ENCODE measurements at regions not wholly inside any gene's neighbourhood (a gene's known extent, or its start where the extent isn't known, plus 50 kb on each side); places are given as distances from the start of the nearest gene placed in this dataset.

DNA sequence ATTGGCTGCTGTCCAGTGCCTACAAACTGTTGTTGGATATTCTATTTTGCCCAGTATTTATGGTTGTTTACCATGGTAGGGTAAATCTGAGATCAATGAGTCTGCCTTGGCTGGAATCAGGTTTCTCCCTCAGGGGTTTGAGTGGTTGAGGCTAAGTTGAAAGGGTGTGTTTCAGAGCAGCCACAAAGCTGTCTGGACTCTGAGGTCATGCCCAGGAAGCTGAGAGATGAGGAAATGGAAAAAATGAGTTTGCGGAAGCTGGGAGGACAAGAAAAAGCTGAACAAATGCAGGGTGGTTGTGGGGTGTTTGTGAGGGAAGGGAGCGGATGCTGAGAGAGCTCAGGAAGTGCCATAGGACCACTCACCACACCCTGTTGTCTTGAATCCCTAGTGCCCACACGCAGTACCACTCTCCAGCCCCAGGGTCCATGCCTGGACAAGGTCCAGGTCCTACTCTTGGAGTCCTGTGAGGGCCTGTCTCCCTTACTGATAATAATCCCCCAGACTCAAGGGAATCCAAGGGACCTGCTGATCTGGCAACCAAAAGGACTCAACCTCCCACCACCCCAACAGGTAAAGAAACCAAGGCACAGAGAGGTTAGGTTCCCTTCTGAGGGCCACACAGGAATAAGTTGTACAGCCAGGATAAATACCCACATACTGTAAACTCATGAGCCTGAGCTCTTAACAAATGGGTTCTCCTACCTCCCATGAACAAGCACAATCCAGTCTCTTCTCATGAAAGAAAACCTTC is 81.6 kb downstream of the PPCDC start (continued):
- TF ChIP-seq, protein P1, sequence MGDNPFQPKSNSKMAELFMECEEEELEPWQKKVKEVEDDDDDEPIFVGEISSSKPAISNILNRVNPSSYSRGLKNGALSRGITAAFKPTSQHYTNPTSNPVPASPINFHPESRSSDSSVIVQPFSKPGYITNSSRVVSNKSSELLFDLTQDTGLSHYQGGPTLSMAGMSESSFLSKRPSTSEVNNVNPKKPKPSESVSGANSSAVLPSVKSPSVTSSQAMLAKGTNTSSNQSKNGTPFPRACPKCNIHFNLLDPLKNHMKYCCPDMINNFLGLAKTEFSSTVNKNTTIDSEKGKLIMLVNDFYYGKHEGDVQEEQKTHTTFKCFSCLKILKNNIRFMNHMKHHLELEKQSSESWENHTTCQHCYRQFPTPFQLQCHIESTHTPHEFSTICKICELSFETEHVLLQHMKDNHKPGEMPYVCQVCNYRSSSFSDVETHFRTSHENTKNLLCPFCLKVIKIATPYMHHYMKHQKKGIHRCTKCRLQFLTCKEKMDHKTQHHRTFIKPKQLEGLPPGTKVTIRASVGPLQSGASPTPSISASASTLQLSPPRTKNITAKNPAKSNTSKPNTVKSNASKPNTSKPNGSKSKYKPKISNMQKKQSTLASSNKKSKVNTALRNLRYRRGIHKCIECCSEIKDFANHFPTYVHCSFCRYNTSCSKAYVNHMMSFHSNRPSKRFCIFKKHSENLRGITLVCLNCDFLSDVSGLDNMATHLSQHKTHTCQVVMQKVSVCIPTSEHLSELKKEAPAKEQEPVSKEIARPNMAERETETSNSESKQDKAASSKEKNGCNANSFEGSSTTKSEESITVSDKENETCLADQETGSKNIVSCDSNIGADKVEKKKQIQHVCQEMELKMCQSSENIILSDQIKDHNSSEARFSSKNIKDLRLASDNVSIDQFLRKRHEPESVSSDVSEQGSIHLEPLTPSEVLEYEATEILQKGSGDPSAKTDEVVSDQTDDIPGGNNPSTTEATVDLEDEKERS (tag by site-specific recombination; IDR thresholded peaks at IDR 0.05), result no peak
- TF ChIP-seq, protein P2, sequence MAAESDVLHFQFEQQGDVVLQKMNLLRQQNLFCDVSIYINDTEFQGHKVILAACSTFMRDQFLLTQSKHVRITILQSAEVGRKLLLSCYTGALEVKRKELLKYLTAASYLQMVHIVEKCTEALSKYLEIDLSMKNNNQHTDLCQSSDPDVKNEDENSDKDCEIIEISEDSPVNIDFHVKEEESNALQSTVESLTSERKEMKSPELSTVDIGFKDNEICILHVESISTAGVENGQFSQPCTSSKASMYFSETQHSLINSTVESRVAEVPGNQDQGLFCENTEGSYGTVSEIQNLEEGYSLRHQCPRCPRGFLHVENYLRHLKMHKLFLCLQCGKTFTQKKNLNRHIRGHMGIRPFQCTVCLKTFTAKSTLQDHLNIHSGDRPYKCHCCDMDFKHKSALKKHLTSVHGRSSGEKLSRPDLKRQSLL (tag by site-specific recombination; IDR thresholded peaks at IDR 0.05), result no peak
- no peak for TF ChIP-seq ZNF37A (tag by site-specific recombination; IDR thresholded peaks at IDR 0.05)
- no peak for TF ChIP-seq ZNF677 (tag by site-specific recombination; IDR thresholded peaks at IDR 0.05)
- TF ChIP-seq EGR2 (tag by site-specific recombination; IDR thresholded peaks at IDR 0.05; ENCODE audit: low read depth), result no peak
- no peak for TF ChIP-seq ZNF571 (tag by site-specific recombination; IDR thresholded peaks at IDR 0.05)
- TF ChIP-seq ZNF138 (tag by site-specific recombination; IDR thresholded peaks at IDR 0.05; ENCODE audit: borderline replicate concordance), result no peak
- no peak for TF ChIP-seq ZNF560 (tag by site-specific recombination; IDR thresholded peaks at IDR 0.05; ENCODE audit: borderline replicate concordance)
- no peak for TF ChIP-seq ZNF549 (tag by site-specific recombination; IDR thresholded peaks at IDR 0.05)
- TF ChIP-seq ZNF629 (tag by site-specific recombination; IDR thresholded peaks at IDR 0.05), result peak; percentile 98
- TF ChIP-seq, protein P3, sequence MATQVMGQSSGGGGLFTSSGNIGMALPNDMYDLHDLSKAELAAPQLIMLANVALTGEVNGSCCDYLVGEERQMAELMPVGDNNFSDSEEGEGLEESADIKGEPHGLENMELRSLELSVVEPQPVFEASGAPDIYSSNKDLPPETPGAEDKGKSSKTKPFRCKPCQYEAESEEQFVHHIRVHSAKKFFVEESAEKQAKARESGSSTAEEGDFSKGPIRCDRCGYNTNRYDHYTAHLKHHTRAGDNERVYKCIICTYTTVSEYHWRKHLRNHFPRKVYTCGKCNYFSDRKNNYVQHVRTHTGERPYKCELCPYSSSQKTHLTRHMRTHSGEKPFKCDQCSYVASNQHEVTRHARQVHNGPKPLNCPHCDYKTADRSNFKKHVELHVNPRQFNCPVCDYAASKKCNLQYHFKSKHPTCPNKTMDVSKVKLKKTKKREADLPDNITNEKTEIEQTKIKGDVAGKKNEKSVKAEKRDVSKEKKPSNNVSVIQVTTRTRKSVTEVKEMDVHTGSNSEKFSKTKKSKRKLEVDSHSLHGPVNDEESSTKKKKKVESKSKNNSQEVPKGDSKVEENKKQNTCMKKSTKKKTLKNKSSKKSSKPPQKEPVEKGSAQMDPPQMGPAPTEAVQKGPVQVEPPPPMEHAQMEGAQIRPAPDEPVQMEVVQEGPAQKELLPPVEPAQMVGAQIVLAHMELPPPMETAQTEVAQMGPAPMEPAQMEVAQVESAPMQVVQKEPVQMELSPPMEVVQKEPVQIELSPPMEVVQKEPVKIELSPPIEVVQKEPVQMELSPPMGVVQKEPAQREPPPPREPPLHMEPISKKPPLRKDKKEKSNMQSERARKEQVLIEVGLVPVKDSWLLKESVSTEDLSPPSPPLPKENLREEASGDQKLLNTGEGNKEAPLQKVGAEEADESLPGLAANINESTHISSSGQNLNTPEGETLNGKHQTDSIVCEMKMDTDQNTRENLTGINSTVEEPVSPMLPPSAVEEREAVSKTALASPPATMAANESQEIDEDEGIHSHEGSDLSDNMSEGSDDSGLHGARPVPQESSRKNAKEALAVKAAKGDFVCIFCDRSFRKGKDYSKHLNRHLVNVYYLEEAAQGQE (tag by site-specific recombination; IDR thresholded peaks at IDR 0.05), result no peak; the same call in 1 of the 2 replicates
- no peak for TF ChIP-seq ZNF791 (tag by site-specific recombination; IDR thresholded peaks at IDR 0.05)
- TF ChIP-seq ZSCAN16 (tag by site-specific recombination; IDR thresholded peaks at IDR 0.05), result no peak
- TF ChIP-seq REPIN1 (tag by site-specific recombination; IDR thresholded peaks at IDR 0.05; ENCODE audit: low read depth), result no peak
- no peak for TF ChIP-seq ZNF239 (tag by site-specific recombination; IDR thresholded peaks at IDR 0.05)
- TF ChIP-seq SP7 (tag by site-specific recombination; IDR thresholded peaks at IDR 0.05), result peak; percentile 90
- no peak for TF ChIP-seq ZNF830 (tag by site-specific recombination; IDR thresholded peaks at IDR 0.05; ENCODE audit: low read depth)
- peak; percentile 55 for TF ChIP-seq KLF16 (tag by site-specific recombination; IDR thresholded peaks at IDR 0.05)
- no peak; the same call in 1 of the 2 replicates for TF ChIP-seq ZNF501 (tag by site-specific recombination; IDR thresholded peaks at IDR 0.05)
- TF ChIP-seq, protein P4, sequence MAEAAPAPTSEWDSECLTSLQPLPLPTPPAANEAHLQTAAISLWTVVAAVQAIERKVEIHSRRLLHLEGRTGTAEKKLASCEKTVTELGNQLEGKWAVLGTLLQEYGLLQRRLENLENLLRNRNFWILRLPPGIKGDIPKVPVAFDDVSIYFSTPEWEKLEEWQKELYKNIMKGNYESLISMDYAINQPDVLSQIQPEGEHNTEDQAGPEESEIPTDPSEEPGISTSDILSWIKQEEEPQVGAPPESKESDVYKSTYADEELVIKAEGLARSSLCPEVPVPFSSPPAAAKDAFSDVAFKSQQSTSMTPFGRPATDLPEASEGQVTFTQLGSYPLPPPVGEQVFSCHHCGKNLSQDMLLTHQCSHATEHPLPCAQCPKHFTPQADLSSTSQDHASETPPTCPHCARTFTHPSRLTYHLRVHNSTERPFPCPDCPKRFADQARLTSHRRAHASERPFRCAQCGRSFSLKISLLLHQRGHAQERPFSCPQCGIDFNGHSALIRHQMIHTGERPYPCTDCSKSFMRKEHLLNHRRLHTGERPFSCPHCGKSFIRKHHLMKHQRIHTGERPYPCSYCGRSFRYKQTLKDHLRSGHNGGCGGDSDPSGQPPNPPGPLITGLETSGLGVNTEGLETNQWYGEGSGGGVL (tag by site-specific recombination; IDR thresholded peaks at IDR 0.05), result peak; percentile 80
- no peak; the same call in 1 of the 2 replicates for TF ChIP-seq ZFP69B (tag by site-specific recombination; IDR thresholded peaks at IDR 0.05)
- peak; percentile 98 for TF ChIP-seq ZBTB21 (tag by site-specific recombination; IDR thresholded peaks at IDR 0.05)
- TF ChIP-seq ZNF394 (tag by site-specific recombination; IDR thresholded peaks at IDR 0.05; ENCODE audit: borderline replicate concordance), result peak; percentile 80
- TF ChIP-seq GFI1B (tag by site-specific recombination; IDR thresholded peaks at IDR 0.05), result peak; percentile 98
- TF ChIP-seq ZXDB (tag by site-specific recombination; IDR thresholded peaks at IDR 0.05), result peak; percentile 79
- TF ChIP-seq ZNF660 (tag by site-specific recombination; IDR thresholded peaks at IDR 0.05), result 0 out of 2 replicates have a peak, but pooled peaks have one; percentile 60
- TF ChIP-seq, protein P5, sequence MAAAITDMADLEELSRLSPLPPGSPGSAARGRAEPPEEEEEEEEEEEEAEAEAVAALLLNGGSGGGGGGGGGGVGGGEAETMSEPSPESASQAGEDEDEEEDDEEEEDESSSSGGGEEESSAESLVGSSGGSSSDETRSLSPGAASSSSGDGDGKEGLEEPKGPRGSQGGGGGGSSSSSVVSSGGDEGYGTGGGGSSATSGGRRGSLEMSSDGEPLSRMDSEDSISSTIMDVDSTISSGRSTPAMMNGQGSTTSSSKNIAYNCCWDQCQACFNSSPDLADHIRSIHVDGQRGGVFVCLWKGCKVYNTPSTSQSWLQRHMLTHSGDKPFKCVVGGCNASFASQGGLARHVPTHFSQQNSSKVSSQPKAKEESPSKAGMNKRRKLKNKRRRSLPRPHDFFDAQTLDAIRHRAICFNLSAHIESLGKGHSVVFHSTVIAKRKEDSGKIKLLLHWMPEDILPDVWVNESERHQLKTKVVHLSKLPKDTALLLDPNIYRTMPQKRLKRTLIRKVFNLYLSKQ (tag by site-specific recombination; IDR thresholded peaks at IDR 0.05; ENCODE audit: borderline replicate concordance), result no peak
- TF ChIP-seq ZNF658 (tag by site-specific recombination; IDR thresholded peaks at IDR 0.05), result no peak
- no peak for TF ChIP-seq ZNF202 (tag by site-specific recombination; IDR thresholded peaks at IDR 0.05; ENCODE audit: borderline replicate concordance)
